PC-3 (cell line): ENCODE measurements at regions not wholly inside any gene's neighbourhood (a gene's known extent, or its start where the extent isn't known, plus 50 kb on each side); places are given as distances from the start of the nearest gene placed in this dataset.

Source experiments
- ATAC-seq: fragments of 200-7000 bp; cut with Tn5 transposase; 2 replicates; pipeline ENCODE4 v1.9.1; 2020; ENCODE audit warnings: mild to moderate bottlenecking, moderate library complexity
- BruUV-seq: library from RNA; stranded (reverse); fragments of 400-500 nt; replicated peaks from 2 replicates; lab custom pipeline; 2021; lab: Mats Ljungman, UMichigan
- CTCF ChIA-PET: fragments of 300-600 bp; sonication (Branson Sonifier 250); formaldehyde crosslinking; loops from one replicate; lab custom pipeline; 2022; ENCODE audit warnings: antibody characterized with exemption; lab: Charles Lee
- POLR2A ChIA-PET: fragments of 300-600 bp; sonication (Branson Sonifier 250); formaldehyde crosslinking; loops from one replicate; lab custom pipeline; 2022; ENCODE audit warnings: antibody characterized with exemption; ENCODE audit not compliant: unreplicated experiment; lab: Charles Lee
- DNase-seq: peaks from one replicate; pipeline ENCODE4 v3.0.0-alpha.2; 2015
- H2AFZ ChIP-seq: fragments of 300-600 bp; sonication (generic); 2 replicates; pipeline ENCODE4 v1.6.0; 2016; ENCODE audit warnings: antibody characterized with exemption, low read length
- H3F3A ChIP-seq: fragments of 300-600 bp; sonication (generic); one replicate; pipeline ENCODE4 v1.6.0; 2017; ENCODE audit warnings: antibody characterized with exemption, low read length, control low read depth, mild to moderate bottlenecking; ENCODE audit not compliant: unreplicated experiment
- H3K27ac ChIP-seq: fragments of 300-600 bp; sonication (generic); 2 replicates; pipeline ENCODE4 v1.5.1; 2016; ENCODE audit warnings: mild to moderate bottlenecking, low read length
- H3K27me3 ChIP-seq: fragments of 300-600 bp; sonication (generic); 2 replicates; pipeline ENCODE4 v1.6.1; 2016; ENCODE audit warnings: low read length, mixed read lengths
- H3K36me3 ChIP-seq: fragments of 300-600 bp; sonication (generic); 2 replicates; pipeline ENCODE4 v1.6.1; 2016; ENCODE audit warnings: low read depth, mixed run types, low read length, mixed read lengths
- H3K4me1 ChIP-seq: fragments of 300-600 bp; sonication (generic); 2 replicates; pipeline ENCODE4 v1.5.1; 2016; ENCODE audit warnings: low read length; ENCODE audit not compliant: insufficient read depth
- H3K4me2 ChIP-seq: fragments of 300-600 bp; sonication (generic); 2 replicates; pipeline ENCODE4 v1.6.0; 2016; ENCODE audit warnings: low read length
- H3K4me3 ChIP-seq: fragments of 300-600 bp; sonication (generic); 2 replicates; pipeline ENCODE4 v1.5.1; 2016; ENCODE audit warnings: mild to moderate bottlenecking, low read length, mixed read lengths
- H3K79me2 ChIP-seq: fragments of 300-600 bp; sonication (generic); 2 replicates; pipeline ENCODE4 v1.6.1; 2017; ENCODE audit warnings: low read length, mixed read lengths
- H3K9ac ChIP-seq: fragments of 300-600 bp; sonication (generic); 2 replicates; pipeline ENCODE4 v1.6.0; 2016; ENCODE audit warnings: mild to moderate bottlenecking, low read length
- H3K9me2 ChIP-seq: fragments of 300-600 bp; sonication (generic); replicated peaks from 2 replicates; pipeline ENCODE4 v1.6.1; 2016; ENCODE audit warnings: mixed run types, low read length, mixed read lengths
- H3K9me3 ChIP-seq: fragments of 300-600 bp; sonication (generic); 2 replicates; pipeline ENCODE4 v1.6.1; 2016; ENCODE audit warnings: low read length, mixed read lengths
- H4K20me1 ChIP-seq: fragments of 300-600 bp; sonication (generic); 2 replicates; pipeline ENCODE4 v1.6.1; 2016; ENCODE audit warnings: low read length, mixed read lengths
- CTCF ChIP-seq: fragments of 300-600 bp; sonication (generic); conservative IDR thresholded peaks from 2 replicates; pipeline ENCODE4 v1.5.1; 2017; ENCODE audit warnings: antibody characterized with exemption, low read depth, mild to moderate bottlenecking, low read length
- EZH2 ChIP-seq: fragments of 300-600 bp; sonication (generic); IDR thresholded peaks from one replicate; pipeline ENCODE4 v1.6.1; 2017; ENCODE audit warnings: antibody characterized with exemption, mild to moderate bottlenecking, low read length; ENCODE audit not compliant: unreplicated experiment
- EZH2phosphoT487 ChIP-seq: fragments of 300-600 bp; sonication (generic); IDR thresholded peaks from 2 replicates; pipeline ENCODE4 v1.6.1; 2018; ENCODE audit warnings: mild to moderate bottlenecking, antibody characterized with exemption, low read length, borderline replicate concordance
- intact Hi-C: fragments of 100-400 bp; cut with micrococcal nuclease; formaldehyde crosslinking; loops from 2 replicates; pipeline ENCODE4 v1.9.0; 2023

- DNase-seq (no peak), ATAC-seq (no peak)
- H3K27me3 ChIP-seq: no peaks in the 10 kb centered on the region
- TF ChIP-seq EZH2: no peak
- TF ChIP-seq EZH2phosphoT487: no peak
- TF ChIP-seq CTCF: no peak
- no peaks in the 10 kb centered on the region for H3K79me2 ChIP-seq
- H3K9ac ChIP-seq: no peak overlapping the region
- CTCF ChIA-PET: no interaction called here
- peaks cover 6% of the 10 kb centered on the region for H3F3A ChIP-seq
- no peak overlapping the region for H3K4me3 ChIP-seq
- no TSS peak for BruUV-seq
- H4K20me1 ChIP-seq: no peaks in the 10 kb centered on the region
- H3K9me3 ChIP-seq: no peaks in the 10 kb centered on the region
- intact Hi-C loops: no loop called here
- no peaks in the 10 kb centered on the region for H3K9me2 ChIP-seq
- no peak overlapping the region for H2AFZ ChIP-seq
- no peak overlapping the region for H3K4me2 ChIP-seq
- POLR2A ChIA-PET: no interaction called here
- peaks cover 25% of the 10 kb centered on the region for H3K4me1 ChIP-seq
- H3K36me3 ChIP-seq: no peaks in the 10 kb centered on the region
- H3K27ac ChIP-seq: no peak overlapping the region
Observed at GRCh38 chr13:44155422-44156293, 218.0 kb upstream of the SERP2 start.

GRCh38 chr13:44156294-44156658 lies 217.3 kb upstream of the SERP2 start:
- TF ChIP-seq CTCF (no peak), EZH2 (no peak), EZH2phosphoT487 (no peak)
- Histone ChIP-seq H3K4me1 (peaks cover 32% of the 10 kb centered on the region), H3K27ac (no peak overlapping the region), H4K20me1 (no peaks in the 10 kb centered on the region), H3K4me3 (no peak overlapping the region), H3K9me3 (no peaks in the 10 kb centered on the region), H3K27me3 (no peaks in the 10 kb centered on the region), H3K36me3 (no peaks in the 10 kb centered on the region), H3K4me2 (no peak overlapping the region), H3K79me2 (no peaks in the 10 kb centered on the region), H3F3A (peaks cover 6% of the 10 kb centered on the region), H2AFZ (no peak overlapping the region), H3K9ac (no peak overlapping the region), H3K9me2 (no peaks in the 10 kb centered on the region)
- ATAC-seq: no peak
- CTCF ChIA-PET: no interaction called here
- DNase-seq: no peak
- no TSS peak for BruUV-seq
- POLR2A ChIA-PET: no interaction called here
- intact Hi-C loops: no loop called here

- DNase-seq (no peak), ATAC-seq (no peak)
- ChIA-PET POLR2A (no interaction called here), CTCF (no interaction called here)
- H2AFZ ChIP-seq: no peak overlapping the region
- H3K27ac ChIP-seq: peak overlapping the region; percentile 100
- H3K9ac ChIP-seq: 0 out of 2 replicates have a peak overlapping the region, but pooled peaks have one; percentile 86
- no peaks in the 10 kb centered on the region for H3K9me2 ChIP-seq
- H3K79me2 ChIP-seq: no peaks in the 10 kb centered on the region
- peaks cover 6% of the 10 kb centered on the region for H3F3A ChIP-seq
- H3K4me2 ChIP-seq: no peak overlapping the region
- intact Hi-C loops: loop anchor here (2.0 kb wide), 1 partner anchor 149 kb away; no protein-coding TSS in a partner anchor
- no TSS peak for BruUV-seq
- H3K4me1 ChIP-seq: peaks cover 34% of the 10 kb centered on the region
- H3K4me3 ChIP-seq: no peak overlapping the region
- H4K20me1 ChIP-seq: no peaks in the 10 kb centered on the region
- H3K36me3 ChIP-seq: no peaks in the 10 kb centered on the region
- H3K27me3 ChIP-seq: no peaks in the 10 kb centered on the region
- no peaks in the 10 kb centered on the region for H3K9me3 ChIP-seq
- TF ChIP-seq EZH2phosphoT487 (no peak), CTCF (no peak), EZH2 (no peak)
Observed at GRCh38 chr13:44157606-44158005, 216.0 kb upstream of the SERP2 start.
